AG04449 (cell line): ENCODE measurements at regions not wholly inside any gene's neighbourhood (a gene's known extent, or its start where the extent isn't known, plus 50 kb on each side); places are given as distances from the start of the nearest gene placed in this dataset.
"Not testable (repeated sequence)": the region's sequence is repeated elsewhere in the genome, so short reads cannot be mapped to it uniquely, and the experiment has no call there.

ENCODE experiments used
- CTCF ChIA-PET: fragments of 350-600 bp; formaldehyde crosslinking; extraction: SDS; loops from one replicate; lab custom pipeline; 2021; ENCODE audit warnings: antibody characterized with exemption; lab: Yijun Ruan, JAX
- POLR2A ChIA-PET: fragments of 400-600, 350-600 bp; formaldehyde crosslinking; extraction: SDS; loops from one replicate; lab custom pipeline; 2020; ENCODE audit warnings: antibody characterized with exemption, inconsistent platforms; lab: Yijun Ruan, JAX
- DNase-seq: peaks from one replicate; pipeline ENCODE4 v3.0.0-alpha.2; 2010; ENCODE audit warnings: low read depth, low spot score
- H3K4me3 ChIP-seq: 2 replicates; pipeline ENCODE4 v1.5.1; 2011; ENCODE audit warnings: low read depth, mild to moderate bottlenecking, control low read depth, low read length
- CTCF ChIP-seq: IDR thresholded peaks from one replicate; pipeline ENCODE4 v1.5.1; 2011; ENCODE audit warnings: mild to moderate bottlenecking, moderate library complexity, low read length, control low read depth, inconsistent platforms; ENCODE audit not compliant: insufficient read depth; ENCODE audit errors: missing control alignments

DNA sequence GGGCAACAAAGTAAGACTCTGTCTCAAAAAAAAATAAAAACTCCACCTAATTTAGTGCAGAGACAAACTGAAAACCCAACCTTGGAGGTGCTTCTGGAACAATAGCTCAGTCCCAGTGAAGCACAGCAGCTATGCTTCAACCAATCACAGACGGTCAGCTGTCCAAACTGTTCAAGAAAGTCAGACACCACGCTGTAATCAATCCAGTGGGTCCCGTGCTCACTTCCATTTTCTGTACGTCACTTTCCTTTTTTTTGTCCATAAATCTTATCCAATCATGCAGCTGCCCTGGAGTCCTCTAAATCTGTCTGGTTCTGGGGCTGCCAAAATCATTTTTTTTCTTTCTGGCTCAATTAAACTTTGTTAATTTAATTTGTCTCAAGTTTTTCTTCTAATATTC lies 93.6 kb upstream of the FAM174B start:
- ChIA-PET POLR2A (no interaction called here), CTCF (no interaction called here)
- DNase-seq = no peak
- H3K4me3 ChIP-seq = no peak overlapping the region
- no peak for TF ChIP-seq CTCF

DNA sequence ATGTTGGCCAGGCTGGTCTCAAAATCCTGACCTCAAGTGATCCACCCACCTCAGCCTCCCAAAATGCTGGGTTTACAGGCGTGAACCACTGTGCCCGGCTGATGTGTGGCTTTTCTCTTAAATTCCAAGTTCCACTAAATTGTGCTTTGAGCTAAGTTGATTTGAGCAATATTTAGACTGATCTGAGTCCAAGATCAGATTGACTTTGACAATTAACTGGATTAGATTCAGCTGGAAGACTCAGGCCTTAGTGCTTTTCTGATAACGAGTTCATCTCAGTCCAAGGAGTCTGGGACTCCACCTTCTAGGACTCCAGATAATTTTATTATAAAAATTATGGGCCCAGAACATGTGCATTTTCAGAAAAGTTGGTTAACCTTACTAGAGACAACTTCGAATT lies 94.4 kb upstream of the FAM174B start:
- no peak for TF ChIP-seq CTCF
- CTCF ChIA-PET = no interaction called here
- POLR2A ChIA-PET = no interaction called here
- no peak overlapping the region for H3K4me3 ChIP-seq
- no peak for DNase-seq

DNA sequence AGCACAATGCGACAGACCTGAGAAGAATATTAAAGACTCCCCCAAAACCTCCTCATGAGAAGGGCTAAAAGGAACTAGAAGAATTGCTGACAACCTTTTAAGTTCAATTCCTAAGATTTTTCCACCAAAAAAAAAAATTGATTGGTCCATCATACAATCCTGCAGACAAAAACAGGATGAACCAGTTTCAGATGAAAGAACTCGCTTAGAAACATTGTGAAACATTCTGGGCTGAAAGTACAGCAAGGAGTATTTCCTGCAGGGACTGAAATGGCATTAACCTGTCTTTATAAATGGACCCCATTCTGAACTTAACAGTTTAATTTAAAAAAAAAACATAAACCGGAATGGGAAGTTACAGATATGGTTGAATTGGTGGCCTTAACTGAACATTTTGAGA lies 96.0 kb upstream of the FAM174B start:
- H3K4me3 ChIP-seq = no peak overlapping the region
- ChIA-PET CTCF (no interaction called here), POLR2A (no interaction called here)
- no peak for DNase-seq
- TF ChIP-seq CTCF = no peak

DNA sequence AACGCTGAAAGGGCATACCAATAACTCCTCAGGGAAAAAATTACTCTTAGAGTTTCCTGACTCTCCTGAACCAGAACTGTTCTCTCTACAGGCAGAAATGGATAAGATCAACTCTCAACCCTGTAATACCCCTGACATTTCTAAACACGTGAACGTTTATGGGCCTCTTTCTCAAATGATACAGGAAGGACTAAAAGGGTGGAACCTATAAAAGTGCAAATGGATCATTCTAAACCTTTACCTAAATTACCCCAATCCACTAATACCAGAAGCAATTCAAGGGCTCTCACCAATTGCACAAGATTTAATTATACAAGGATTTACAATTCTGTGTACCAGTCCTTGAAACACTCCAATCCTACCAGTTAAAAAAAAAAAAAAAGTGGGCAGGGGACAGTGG lies 98.0 kb upstream of the FAM174B start:
- ChIA-PET POLR2A (no interaction called here), CTCF (no interaction called here)
- no peak overlapping the region for H3K4me3 ChIP-seq
- DNase-seq = no peak
- TF ChIP-seq CTCF = no peak

DNA sequence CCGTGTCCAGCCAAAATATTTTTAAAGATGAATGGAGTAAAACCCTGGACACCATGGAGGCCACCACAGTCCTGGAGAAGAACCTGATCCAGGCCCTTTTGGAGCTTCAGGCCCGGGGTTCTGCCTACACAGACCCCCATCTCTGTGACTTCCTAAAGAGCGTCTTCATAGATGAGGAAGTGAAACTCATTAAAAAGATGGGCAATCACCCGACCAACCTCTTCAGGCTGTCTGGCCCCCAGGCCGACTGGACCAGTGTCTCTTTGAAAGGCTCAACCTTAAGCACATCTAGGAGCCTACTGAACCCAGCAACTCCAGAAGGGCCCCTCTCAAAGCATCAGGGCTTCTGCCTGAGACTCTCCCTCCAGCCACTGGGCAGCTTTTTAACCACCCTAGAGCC lies 107.9 kb upstream of the FAM174B start:
- POLR2A ChIA-PET = no interaction called here
- H3K4me3 ChIP-seq = no peak overlapping the region
- CTCF ChIA-PET = interaction anchor here (1.4 kb wide), 1 partner anchor 26 kb away, joined by 3 read pairs; no protein-coding TSS in a partner anchor
- DNase-seq = no peak
- no peak for TF ChIP-seq CTCF

DNA sequence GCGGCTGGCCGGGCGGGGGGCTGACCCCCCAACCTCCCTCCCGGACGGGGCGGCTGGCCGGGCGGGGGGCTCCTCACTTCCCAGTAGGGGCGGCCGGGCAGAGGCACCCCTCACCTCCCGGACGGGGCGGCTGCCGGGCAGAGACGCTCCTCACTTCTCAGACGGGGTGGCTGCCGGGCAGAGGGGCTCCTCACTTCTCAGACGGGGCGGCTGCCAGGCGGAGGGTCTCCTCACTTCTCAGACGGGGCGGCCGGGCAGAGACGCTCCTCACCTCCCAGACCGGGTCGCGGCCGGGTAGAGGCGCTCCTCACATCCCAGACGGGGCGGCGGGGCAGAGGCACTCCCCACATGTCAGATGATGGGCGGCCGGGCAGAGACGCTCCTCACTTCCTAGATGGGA lies 112.6 kb upstream of the FAM174B start:
- DNase-seq, CTCF ChIA-PET, POLR2A ChIA-PET, H3K4me3 ChIP-seq: not testable (repeated sequence)

GRCh38 chr15:92770641-92771040 lies 115.1 kb upstream of the FAM174B start:
- H3K4me3 ChIP-seq = no peak overlapping the region
- no peak for TF ChIP-seq CTCF
- CTCF ChIA-PET = interaction anchor here (1.4 kb wide), 1 partner anchor 56 kb away, joined by 5 read pairs; no protein-coding TSS in a partner anchor
- POLR2A ChIA-PET = no interaction called here
- DNase-seq = no peak
